ENCODE measurements at regions not wholly inside any gene's neighbourhood (a gene's known extent, or its start where the extent isn't known, plus 50 kb on each side); places are given as distances from the start of the nearest gene placed in this dataset.

DNA sequence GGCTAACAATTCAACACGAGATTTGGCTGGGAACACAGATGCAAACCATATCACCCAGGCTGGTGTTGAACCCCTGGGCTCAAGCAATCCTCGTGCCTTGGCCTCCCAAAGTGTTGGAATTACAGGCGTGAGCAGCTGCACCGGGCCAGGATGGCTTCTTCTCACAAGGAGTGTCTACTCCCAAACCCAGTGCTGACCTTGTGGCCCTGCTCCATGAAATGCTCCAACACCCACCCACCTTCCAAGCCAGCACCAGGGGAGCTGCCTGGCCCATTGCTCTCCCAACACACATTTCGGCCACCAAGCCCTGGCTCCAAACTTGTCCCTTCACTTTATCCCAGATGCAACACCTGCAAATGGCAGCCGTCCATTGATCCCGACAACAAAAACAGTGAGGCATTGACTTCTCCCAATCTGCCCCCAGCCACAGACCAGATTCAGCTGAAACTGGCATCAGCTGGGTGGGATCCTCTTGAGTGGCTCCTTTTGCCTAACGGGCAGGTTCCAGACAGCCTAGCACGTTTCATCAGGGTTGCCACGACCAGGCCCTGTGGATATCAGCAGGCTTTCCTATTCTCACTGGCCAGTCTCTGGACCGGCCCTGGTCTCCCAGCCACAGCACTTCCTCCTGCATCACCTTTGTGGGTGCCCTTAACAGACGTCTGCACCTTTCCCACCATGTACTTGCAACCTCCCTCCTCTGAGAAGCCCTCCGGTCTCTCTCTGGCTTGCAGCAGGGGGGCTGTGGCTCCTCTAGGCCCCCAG is 105.7 kb upstream of the CARD11 start:
- DNase-seq, result no peak
- H3K27me3 ChIP-seq (ENCODE audit: insufficient read depth, low read depth, severe bottlenecking), result no peaks in the 10 kb centered on the region
- TF ChIP-seq, protein P1, sequence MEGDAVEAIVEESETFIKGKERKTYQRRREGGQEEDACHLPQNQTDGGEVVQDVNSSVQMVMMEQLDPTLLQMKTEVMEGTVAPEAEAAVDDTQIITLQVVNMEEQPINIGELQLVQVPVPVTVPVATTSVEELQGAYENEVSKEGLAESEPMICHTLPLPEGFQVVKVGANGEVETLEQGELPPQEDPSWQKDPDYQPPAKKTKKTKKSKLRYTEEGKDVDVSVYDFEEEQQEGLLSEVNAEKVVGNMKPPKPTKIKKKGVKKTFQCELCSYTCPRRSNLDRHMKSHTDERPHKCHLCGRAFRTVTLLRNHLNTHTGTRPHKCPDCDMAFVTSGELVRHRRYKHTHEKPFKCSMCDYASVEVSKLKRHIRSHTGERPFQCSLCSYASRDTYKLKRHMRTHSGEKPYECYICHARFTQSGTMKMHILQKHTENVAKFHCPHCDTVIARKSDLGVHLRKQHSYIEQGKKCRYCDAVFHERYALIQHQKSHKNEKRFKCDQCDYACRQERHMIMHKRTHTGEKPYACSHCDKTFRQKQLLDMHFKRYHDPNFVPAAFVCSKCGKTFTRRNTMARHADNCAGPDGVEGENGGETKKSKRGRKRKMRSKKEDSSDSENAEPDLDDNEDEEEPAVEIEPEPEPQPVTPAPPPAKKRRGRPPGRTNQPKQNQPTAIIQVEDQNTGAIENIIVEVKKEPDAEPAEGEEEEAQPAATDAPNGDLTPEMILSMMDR (IDR thresholded peaks at IDR 0.05; ENCODE audit: low read depth, low read length), result no peak
- no peak overlapping the region for H3K4me3 ChIP-seq (ENCODE audit: low read depth, low read length)
- no peaks in the 10 kb centered on the region for H3K9me3 ChIP-seq (ENCODE audit: severe bottlenecking)
- no peak overlapping the region for H3K27ac ChIP-seq
- H3K36me3 ChIP-seq, result no peaks in the 10 kb centered on the region

DNA sequence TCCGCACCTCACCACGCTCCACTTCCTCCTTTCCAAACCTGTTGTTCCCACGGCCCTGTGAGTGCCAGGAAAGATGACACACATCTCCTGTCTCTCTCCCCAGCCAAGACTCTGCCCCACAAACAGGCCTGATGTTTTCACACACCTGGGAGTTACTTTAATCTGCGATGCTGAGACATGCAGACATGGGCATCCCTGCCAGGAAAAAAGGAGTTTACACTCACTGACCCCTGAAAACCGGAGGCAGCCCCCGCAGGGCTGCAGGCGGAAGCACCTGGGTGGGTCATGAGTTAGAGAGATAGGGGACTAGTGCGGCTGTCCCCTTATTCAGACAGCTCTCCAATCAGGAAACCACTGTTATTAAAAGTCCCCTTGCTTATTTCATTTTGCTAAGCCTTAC is 106.4 kb upstream of the CARD11 start:
- Histone ChIP-seq H3K36me3 (no peaks in the 10 kb centered on the region), H3K9me3 (ENCODE audit: severe bottlenecking) (no peaks in the 10 kb centered on the region), H3K4me3 (ENCODE audit: low read depth, low read length) (no peak overlapping the region), H3K27ac (no peak overlapping the region), H3K27me3 (ENCODE audit: insufficient read depth, low read depth, severe bottlenecking) (no peaks in the 10 kb centered on the region)
- TF ChIP-seq, protein P1 (IDR thresholded peaks at IDR 0.05; ENCODE audit: low read depth, low read length), result no peak
- no peak for DNase-seq

DNA sequence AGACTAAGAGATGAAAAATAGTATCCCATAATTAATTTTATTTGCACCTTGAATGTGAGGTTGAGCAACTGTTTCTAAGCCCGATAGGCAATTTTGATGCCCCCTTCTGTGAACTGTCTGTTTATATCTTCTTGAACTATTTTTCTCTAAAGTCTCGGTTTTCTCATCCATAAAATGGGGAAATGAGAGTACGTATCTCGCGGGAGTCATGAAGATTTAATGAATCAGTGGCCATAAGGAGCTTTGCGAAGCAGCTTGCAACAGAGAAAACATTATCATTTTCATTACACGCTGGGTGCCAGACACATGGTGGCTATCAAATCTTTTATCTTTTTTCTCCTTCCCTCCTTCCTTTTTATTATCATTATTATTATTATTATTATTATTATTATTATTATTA is 108.1 kb upstream of the CARD11 start:
- DNase-seq, result no peak

DNA sequence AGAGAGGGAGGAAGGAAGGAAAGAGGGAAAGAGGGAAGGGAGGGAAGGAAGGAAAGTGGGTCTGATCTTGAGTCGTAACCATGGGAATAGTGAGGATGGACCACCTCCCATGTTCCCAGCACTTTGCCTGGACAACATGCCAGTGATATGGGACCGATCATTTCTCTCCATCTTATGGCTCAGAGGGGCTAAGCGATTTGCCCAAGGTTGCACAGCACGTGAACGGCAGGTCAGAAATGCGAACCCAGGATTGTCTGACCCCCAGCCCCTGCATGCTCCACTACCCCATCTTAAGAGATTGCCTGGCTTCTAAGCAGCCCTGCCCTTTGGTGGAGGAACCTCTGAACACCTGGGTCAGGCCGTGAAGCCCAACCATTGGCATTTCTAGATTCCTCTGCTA is 109.0 kb upstream of the CARD11 start:
- no peaks in the 10 kb centered on the region for H3K9me3 ChIP-seq (ENCODE audit: severe bottlenecking)
- H3K4me3 ChIP-seq (ENCODE audit: low read depth, low read length), result no peak overlapping the region
- H3K27me3 ChIP-seq (ENCODE audit: insufficient read depth, low read depth, severe bottlenecking), result no peaks in the 10 kb centered on the region
- TF ChIP-seq, protein P1 (IDR thresholded peaks at IDR 0.05; ENCODE audit: low read depth, low read length), result no peak
- H3K36me3 ChIP-seq, result no peaks in the 10 kb centered on the region
- no peak for DNase-seq
- H3K27ac ChIP-seq, result no peak overlapping the region

More for the DNA sequence above, 108.1 kb upstream of the CARD11 start:
- no peaks in the 10 kb centered on the region for H3K36me3 ChIP-seq
- no peaks in the 10 kb centered on the region for H3K27me3 ChIP-seq (ENCODE audit: insufficient read depth, low read depth, severe bottlenecking)
- TF ChIP-seq, protein P1 (IDR thresholded peaks at IDR 0.05; ENCODE audit: low read depth, low read length), result no peak
- H3K4me3 ChIP-seq (ENCODE audit: low read depth, low read length), result no peak overlapping the region
- H3K9me3 ChIP-seq (ENCODE audit: severe bottlenecking), result no peaks in the 10 kb centered on the region
- no peak overlapping the region for H3K27ac ChIP-seq

DNA sequence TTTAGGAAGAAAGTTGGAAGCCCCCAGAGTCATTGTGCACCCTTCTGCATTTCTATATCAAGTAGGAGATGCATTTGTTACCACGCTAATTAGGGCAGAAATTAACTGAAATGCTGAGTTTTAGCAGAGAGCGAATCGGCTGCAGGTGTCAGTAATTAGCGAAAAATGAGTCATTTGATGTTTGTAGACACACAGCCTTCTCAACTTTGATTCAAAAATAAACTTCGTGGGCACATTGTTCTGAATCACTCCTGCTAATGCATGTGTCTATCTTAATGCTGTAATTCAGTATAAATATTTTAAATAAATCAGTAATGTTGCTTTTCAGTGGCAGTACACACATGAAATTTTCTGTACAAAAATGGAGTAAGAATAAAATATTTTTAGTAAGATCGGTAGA is 109.5 kb upstream of the CARD11 start:
- Histone ChIP-seq H3K4me3 (ENCODE audit: low read depth, low read length) (no peak overlapping the region), H3K27me3 (ENCODE audit: insufficient read depth, low read depth, severe bottlenecking) (no peaks in the 10 kb centered on the region), H3K36me3 (no peaks in the 10 kb centered on the region), H3K9me3 (ENCODE audit: severe bottlenecking) (no peaks in the 10 kb centered on the region), H3K27ac (no peak overlapping the region)
- TF ChIP-seq, protein P1 (IDR thresholded peaks at IDR 0.05; ENCODE audit: low read depth, low read length), result no peak
- no peak for DNase-seq

DNA sequence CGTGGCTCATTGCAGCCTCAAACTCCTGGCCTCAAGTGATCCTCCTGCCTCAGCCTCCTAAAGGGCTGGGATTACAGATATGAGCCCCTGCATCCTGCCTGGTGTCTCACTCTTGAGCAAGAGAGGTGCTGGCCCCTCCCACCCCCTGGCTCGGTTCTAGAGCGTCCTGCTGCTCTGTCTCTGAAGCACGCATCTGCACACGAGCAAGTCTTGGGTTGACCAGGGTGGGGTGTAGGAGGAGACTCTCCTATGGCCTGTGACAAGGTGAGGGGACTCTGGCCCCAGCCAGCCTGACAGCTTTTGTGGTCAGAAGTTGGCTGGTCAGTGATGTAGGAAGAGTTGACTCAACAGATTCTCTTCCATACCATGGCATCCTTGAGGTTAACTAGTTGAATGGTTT is 110.7 kb upstream of the CARD11 start:
- DNase-seq, result no peak
- H3K27ac ChIP-seq, result no peak overlapping the region
- H3K4me3 ChIP-seq (ENCODE audit: low read depth, low read length), result no peak overlapping the region
- H3K9me3 ChIP-seq (ENCODE audit: severe bottlenecking), result no peaks in the 10 kb centered on the region
- H3K36me3 ChIP-seq, result no peaks in the 10 kb centered on the region
- TF ChIP-seq, protein P1 (IDR thresholded peaks at IDR 0.05; ENCODE audit: low read depth, low read length), result no peak
- no peaks in the 10 kb centered on the region for H3K27me3 ChIP-seq (ENCODE audit: insufficient read depth, low read depth, severe bottlenecking)
